Lung microvascular endothelial cell (primary cell): ENCODE measurements at regions not wholly inside any gene's neighbourhood (a gene's known extent, or its start where the extent isn't known, plus 50 kb on each side); places are given as distances from the start of the nearest gene placed in this dataset.

ENCODE experiments used
- DNase-seq, 2 donors: peaks; one replicate each; pipeline versions ENCODE4 v3.0.0 to v3.0.0-alpha.2; 2010; ENCODE audit warnings: low read depth in 2 of 2

GRCh38 chr2:60657673-60658072 is 98.4 kb upstream of the PAPOLG start:
- DNase-seq: no peak

- DNase-seq: no peak
Observed at GRCh38 chr2:60659026-60659425, 97.0 kb upstream of the PAPOLG start.

GRCh38 chr2:60661073-60661738 is 94.9 kb upstream of the PAPOLG start:
- DNase-seq: no peak

- no peak for DNase-seq
Observed at GRCh38 chr2:60662781-60663180, 93.3 kb upstream of the PAPOLG start.

GRCh38 chr2:60671966-60672365 is 84.1 kb upstream of the PAPOLG start:
- DNase-seq: no peak

GRCh38 chr2:60674524-60675165 is 81.4 kb upstream of the PAPOLG start:
- peak; percentile 73 to 79 for DNase-seq

GRCh38 chr2:60675301-60675700 is 80.8 kb upstream of the PAPOLG start:
- no peak for DNase-seq

GRCh38 chr2:60676706-60677330 is 79.2 kb upstream of the PAPOLG start:
- DNase-seq: no peak

GRCh38 chr2:60677356-60677755 is 78.7 kb upstream of the PAPOLG start:
- DNase-seq: no peak

- no peak for DNase-seq
Observed at GRCh38 chr2:60678551-60678950, 77.5 kb upstream of the PAPOLG start.

GRCh38 chr2:60679036-60679780 is 76.9 kb upstream of the PAPOLG start:
- no peak for DNase-seq

- no peak for DNase-seq
Observed at GRCh38 chr2:60693551-60693950, 62.5 kb upstream of the PAPOLG start.

- DNase-seq: no peak
Observed at GRCh38 chr2:60695793-60696192, 60.3 kb upstream of the PAPOLG start.

- DNase-seq: no peak
Observed at GRCh38 chr2:60699617-60700016, 56.5 kb upstream of the PAPOLG start.

GRCh38 chr2:60706021-60706420 is 50.0 kb upstream of the PAPOLG start:
- DNase-seq: peak in 1 of 2 donors; percentile 5
